Stimulated activated memory B cell treated with anti-CD40 and anti-IgM and Interleukin-4, amounts not matched to agents 10 μg/mL and 1 μg/mL and 100 μg/mL, for 72 hours (primary cell): ENCODE measurements at regions not wholly inside any gene's neighbourhood (a gene's known extent, or its start where the extent isn't known, plus 50 kb on each side); places are given as distances from the start of the nearest gene placed in this dataset.
"Not testable (repeated sequence)": the region's sequence is repeated elsewhere in the genome, so short reads cannot be mapped to it uniquely, and the experiment has no call there.

ENCODE experiments used
- ATAC-seq: fragments of 150-1000 bp; cut with Tn5 transposase; 2 replicates; pipeline ENCODE4 v1.10.0; 2021
- H3K27ac Mint-ChIP-seq: one replicate; pipeline ENCODE4 v1.8.0; 2022; ENCODE audit warnings: mild to moderate bottlenecking, mixed read lengths
- H3K27me3 Mint-ChIP-seq: one replicate; pipeline ENCODE4 v1.8.0; 2022; ENCODE audit warnings: mixed read lengths
- H3K36me3 Mint-ChIP-seq: one replicate; pipeline ENCODE4 v1.8.0; 2022; ENCODE audit warnings: mixed read lengths
- H3K4me1 Mint-ChIP-seq: one replicate; pipeline ENCODE4 v1.8.0; 2022; ENCODE audit warnings: mixed read lengths
- H3K4me3 Mint-ChIP-seq: one replicate; pipeline ENCODE4 v1.8.0; 2022; ENCODE audit warnings: mild to moderate bottlenecking, moderate library complexity, mixed read lengths
- H3K9me3 Mint-ChIP-seq: one replicate; pipeline ENCODE4 v1.8.0; 2022; ENCODE audit warnings: mixed read lengths

DNA sequence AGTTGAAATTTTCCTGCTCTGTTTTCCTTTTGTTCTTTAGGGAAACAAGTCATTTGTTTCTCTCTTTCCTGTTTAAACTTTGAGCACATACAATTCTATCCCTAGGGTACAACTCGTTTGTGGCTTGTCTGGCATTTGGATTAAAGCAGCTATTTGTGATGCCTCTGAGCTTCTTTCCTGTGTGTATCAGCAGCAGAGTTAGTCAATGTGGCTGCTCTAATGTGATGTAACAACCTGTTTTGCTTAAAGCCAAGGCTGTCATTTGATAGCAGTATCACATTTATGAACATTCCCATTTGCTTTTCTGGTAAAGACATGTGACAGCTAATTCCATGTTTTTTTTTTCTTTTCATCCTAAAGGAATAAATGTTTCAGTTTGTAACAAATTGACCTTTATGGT, 314.3 kb upstream of the CHD1 start:
- no peak for ATAC-seq
- Mint-ChIP-seq H3K27ac (no peak overlapping the region), H3K4me1 (no peaks in the 10 kb centered on the region), H3K36me3 (no peaks in the 10 kb centered on the region), H3K27me3 (no peaks in the 10 kb centered on the region), H3K4me3 (no peak overlapping the region), H3K9me3 (peaks cover 6% of the 10 kb centered on the region)

DNA sequence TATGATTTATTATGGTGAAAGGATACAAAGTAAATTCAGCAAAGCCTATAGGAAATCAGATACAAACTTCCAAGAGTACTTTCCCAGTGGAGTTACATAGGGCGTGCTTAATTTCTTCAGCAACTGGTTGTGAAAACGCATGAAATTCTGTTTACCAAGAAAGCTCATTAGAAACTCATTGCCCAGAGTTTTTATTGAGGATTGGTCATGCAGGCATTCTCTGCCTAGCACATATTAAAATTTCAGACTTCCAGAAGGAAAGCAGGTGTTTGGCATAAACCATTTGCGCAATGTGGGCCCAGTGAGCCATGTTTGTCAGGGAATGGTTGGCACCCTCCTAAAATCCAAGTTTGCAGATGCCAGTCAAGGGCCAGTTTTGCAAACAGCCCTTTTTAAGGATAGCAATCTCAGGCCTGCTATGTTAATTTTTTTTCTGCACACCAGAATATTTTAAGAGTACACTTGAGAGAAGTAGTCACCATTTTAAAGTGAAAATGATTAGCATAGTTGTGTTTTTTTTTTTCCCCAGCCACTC, 311.1 kb upstream of the CHD1 start:
- H3K4me3 Mint-ChIP-seq: no peak overlapping the region
- H3K27me3 Mint-ChIP-seq: no peaks in the 10 kb centered on the region
- no peaks in the 10 kb centered on the region for H3K4me1 Mint-ChIP-seq
- ATAC-seq: no peak
- no peak overlapping the region for H3K27ac Mint-ChIP-seq
- peaks cover 9% of the 10 kb centered on the region for H3K9me3 Mint-ChIP-seq
- no peaks in the 10 kb centered on the region for H3K36me3 Mint-ChIP-seq

DNA sequence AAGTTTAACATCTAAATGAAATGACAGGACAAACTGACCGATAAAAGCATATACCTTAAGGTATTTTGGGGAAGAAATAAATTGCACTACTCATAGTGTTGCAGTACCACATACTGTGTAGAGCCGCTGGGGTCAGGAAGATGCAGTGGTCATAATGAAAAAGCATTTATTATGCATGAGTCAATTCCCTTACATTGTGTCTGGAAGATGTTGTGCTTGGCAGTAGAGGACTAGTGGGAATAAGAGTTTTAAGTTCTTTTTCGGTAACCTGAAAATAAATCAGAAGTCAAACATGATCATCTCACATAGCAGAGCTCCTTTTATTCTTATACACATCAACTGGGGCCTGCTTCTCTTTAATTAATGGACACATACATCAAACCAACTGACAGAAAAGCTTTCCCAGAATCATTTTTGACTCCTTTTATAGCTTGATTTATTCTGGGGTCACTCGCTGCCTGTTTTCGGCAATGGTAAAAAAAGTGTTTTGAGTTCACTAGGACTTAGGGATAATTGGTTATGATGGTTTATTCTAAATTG, 262.5 kb upstream of the CHD1 start:
- Mint-ChIP-seq H3K4me3 (no peak overlapping the region), H3K27me3 (no peaks in the 10 kb centered on the region), H3K4me1 (no peaks in the 10 kb centered on the region), H3K9me3 (peaks cover 1% of the 10 kb centered on the region), H3K36me3 (no peaks in the 10 kb centered on the region), H3K27ac (no peak overlapping the region)
- no peak for ATAC-seq

DNA sequence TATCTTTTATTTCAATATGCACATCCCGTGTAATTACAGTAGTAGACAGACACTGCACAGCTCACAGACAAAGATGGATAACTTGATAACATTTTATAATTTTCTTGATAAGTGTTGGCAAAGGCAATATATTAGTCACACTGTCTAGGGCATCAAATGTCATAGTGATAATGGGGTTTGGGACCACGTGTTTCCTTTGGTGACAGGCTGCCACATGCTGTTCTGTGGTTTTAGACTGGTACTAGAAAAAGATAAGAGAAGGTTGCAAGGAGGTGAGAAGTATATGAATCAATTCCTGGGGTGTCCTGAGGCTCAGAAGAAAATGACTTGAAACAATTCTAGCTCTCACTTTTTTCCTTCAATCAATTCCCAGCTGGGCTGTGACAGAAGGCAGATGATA, 258.8 kb upstream of the CHD1 start:
- Mint-ChIP-seq H3K36me3 (no peaks in the 10 kb centered on the region), H3K4me3 (no peak overlapping the region), H3K27me3 (no peaks in the 10 kb centered on the region), H3K9me3 (no peaks in the 10 kb centered on the region), H3K4me1 (no peaks in the 10 kb centered on the region), H3K27ac (no peak overlapping the region)
- no peak for ATAC-seq

DNA sequence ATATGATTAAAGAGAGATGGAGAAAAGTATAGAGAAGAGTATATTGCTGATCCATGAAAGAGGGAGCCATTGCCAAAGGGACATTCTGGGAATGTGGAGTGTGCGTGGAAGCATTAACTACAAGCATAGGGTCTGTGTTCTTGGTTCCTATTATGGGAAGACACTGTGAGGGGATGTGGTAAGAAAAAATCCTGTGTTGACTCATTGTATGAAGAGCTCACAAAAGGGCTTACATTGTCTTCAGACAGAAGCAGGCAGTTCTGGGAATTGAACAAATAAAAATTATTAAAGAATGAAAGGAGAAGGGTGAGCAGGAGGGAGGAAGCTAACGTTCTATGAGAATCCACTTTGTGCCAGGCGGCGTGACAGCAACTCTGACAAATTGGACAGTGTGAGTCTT, 250.4 kb upstream of the CHD1 start:
- H3K4me1 Mint-ChIP-seq: no peaks in the 10 kb centered on the region
- peak; percentile 20 for ATAC-seq
- no peak overlapping the region for H3K4me3 Mint-ChIP-seq
- no peaks in the 10 kb centered on the region for H3K27me3 Mint-ChIP-seq
- no peaks in the 10 kb centered on the region for H3K9me3 Mint-ChIP-seq
- no peak overlapping the region for H3K27ac Mint-ChIP-seq
- no peaks in the 10 kb centered on the region for H3K36me3 Mint-ChIP-seq

DNA sequence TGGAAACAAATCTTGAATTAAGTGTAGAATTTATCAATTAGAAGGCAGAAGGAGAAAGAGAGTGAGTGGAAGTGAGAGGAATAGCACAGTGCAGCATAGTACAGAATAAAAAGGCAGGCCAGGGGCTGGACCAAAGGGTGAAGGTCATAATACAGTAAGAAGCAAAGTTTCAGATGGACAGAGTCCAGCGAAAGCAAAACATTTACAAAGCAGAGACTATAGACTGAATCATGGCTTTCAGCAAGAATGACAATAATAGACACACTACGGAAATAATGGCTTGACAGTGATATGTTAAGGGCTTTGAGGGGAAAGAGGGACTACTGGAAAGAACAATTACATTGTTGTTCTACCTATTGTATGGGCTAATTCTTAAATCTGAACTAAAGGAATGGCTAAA, 249.0 kb upstream of the CHD1 start:
- Mint-ChIP-seq H3K4me1 (no peaks in the 10 kb centered on the region), H3K27ac (no peak overlapping the region), H3K36me3 (no peaks in the 10 kb centered on the region), H3K9me3 (no peaks in the 10 kb centered on the region), H3K4me3 (no peak overlapping the region), H3K27me3 (no peaks in the 10 kb centered on the region)
- no peak for ATAC-seq

DNA sequence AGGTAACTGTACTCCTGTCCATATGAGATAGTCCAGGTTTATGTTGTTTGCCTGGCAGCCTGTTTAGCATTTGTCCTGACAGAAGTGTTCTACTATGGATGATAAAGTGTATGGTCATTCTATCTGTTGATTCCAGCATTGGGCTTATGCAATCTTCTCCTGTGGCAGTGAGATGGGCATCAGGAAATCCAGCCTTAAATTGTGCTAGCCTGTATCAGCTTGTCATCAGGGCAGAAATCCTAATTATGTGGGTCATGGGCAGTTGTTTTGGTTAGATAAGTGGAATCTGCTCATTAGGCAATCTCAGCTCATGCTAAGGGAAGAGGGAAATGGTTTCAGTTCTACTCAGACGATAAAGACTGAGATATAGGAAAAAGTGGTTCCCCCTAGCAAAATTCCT, 247.4 kb upstream of the CHD1 start:
- Mint-ChIP-seq H3K36me3 (no peaks in the 10 kb centered on the region), H3K27me3 (no peaks in the 10 kb centered on the region), H3K27ac (no peak overlapping the region), H3K9me3 (no peaks in the 10 kb centered on the region), H3K4me1 (no peaks in the 10 kb centered on the region), H3K4me3 (no peak overlapping the region)
- no peak for ATAC-seq

DNA sequence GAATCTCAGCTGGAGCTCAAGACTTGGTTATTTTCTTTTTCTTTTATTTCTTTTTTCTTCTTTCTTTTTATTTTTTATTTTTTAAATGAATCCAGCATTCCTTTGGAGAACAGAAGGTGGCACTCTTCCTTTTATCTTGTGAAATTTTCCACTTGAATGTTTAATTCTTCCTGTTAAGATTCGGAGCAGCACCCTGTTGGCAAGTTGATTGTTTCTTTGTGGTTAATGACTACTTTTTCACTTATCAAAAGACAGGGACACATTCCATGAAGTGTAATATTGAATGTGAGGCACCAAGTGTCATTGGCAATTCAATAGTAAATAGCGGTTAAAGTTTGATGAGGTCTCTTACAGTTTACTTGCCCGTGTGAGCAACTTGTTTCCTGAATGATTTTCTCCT, 240.5 kb upstream of the CHD1 start:
- no peak for ATAC-seq
- H3K9me3 Mint-ChIP-seq: peaks cover 6% of the 10 kb centered on the region
- H3K27me3 Mint-ChIP-seq: no peaks in the 10 kb centered on the region
- no peak overlapping the region for H3K27ac Mint-ChIP-seq
- H3K36me3 Mint-ChIP-seq: no peaks in the 10 kb centered on the region
- no peaks in the 10 kb centered on the region for H3K4me1 Mint-ChIP-seq
- no peak overlapping the region for H3K4me3 Mint-ChIP-seq

DNA sequence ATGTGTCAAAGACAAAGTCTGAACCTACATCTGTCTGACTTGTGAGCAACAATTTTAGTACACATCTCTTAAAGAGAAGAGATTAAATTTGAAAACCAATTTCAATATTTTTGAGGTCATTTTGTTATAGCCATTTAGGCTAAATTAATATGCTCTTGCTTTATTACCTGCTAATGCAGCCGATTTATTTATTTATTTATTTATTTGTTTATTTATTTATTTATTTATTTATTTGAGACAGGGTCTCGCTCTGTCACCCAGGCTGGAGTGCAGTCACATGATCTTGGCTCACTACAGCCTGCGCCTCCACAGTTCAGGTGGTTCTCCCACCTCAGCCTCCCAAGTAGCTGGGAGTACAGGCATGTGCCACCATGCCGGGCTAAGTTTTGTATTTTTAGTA, 232.7 kb upstream of the CHD1 start:
- not testable (repeated sequence) for H3K27me3 Mint-ChIP-seq, ATAC-seq, H3K27ac Mint-ChIP-seq, H3K4me3 Mint-ChIP-seq, H3K4me1 Mint-ChIP-seq, H3K36me3 Mint-ChIP-seq, H3K9me3 Mint-ChIP-seq

DNA sequence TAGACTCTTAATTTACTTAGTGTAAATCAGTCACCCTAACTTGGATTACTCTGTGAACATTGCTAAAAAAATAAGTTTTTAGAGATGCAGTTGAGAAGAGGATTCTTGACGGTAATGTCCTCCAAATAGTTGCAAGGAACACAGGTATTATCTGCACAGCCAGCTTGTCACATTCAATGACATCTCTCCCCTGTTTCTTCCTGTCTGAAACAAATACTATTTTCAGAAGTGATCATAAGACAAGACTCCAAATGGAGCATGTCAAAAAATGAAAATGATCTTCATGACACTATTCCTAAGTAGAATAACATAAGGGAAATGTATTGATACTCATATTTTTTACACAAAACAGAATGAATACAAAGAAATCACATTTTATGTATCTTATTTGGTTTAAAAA, 227.9 kb upstream of the CHD1 start:
- H3K36me3 Mint-ChIP-seq: no peaks in the 10 kb centered on the region
- ATAC-seq: no peak
- no peak overlapping the region for H3K4me3 Mint-ChIP-seq
- no peaks in the 10 kb centered on the region for H3K4me1 Mint-ChIP-seq
- no peaks in the 10 kb centered on the region for H3K27me3 Mint-ChIP-seq
- H3K9me3 Mint-ChIP-seq: no peaks in the 10 kb centered on the region
- no peak overlapping the region for H3K27ac Mint-ChIP-seq

DNA sequence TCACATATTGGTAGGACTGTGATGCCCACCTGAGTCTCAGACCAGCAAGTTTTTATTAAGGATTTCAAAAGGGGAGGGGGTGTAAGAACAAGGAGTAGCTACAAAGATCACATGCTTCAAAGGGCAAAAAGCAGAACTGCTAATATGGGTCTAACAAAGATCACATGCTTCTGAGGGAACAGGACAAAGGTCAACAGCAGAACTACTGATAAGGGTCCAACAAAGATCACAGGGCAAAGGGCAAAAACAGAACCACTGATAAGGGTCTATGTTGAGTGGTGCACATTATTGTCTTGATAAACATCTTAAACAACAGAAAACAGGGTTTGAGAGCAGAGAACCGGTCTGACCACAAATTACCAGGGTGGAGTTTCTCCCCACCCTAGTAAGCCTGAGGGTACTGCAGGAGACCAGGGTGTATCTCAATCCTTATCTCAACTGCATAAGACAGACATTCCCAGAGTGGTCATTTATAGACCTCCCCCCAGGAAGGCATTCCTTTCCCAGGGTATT, 214.5 kb upstream of the CHD1 start:
- not testable (repeated sequence) for H3K4me3 Mint-ChIP-seq, ATAC-seq, H3K27ac Mint-ChIP-seq, H3K36me3 Mint-ChIP-seq, H3K27me3 Mint-ChIP-seq, H3K4me1 Mint-ChIP-seq
- peaks cover 15% of the 10 kb centered on the region for H3K9me3 Mint-ChIP-seq

DNA sequence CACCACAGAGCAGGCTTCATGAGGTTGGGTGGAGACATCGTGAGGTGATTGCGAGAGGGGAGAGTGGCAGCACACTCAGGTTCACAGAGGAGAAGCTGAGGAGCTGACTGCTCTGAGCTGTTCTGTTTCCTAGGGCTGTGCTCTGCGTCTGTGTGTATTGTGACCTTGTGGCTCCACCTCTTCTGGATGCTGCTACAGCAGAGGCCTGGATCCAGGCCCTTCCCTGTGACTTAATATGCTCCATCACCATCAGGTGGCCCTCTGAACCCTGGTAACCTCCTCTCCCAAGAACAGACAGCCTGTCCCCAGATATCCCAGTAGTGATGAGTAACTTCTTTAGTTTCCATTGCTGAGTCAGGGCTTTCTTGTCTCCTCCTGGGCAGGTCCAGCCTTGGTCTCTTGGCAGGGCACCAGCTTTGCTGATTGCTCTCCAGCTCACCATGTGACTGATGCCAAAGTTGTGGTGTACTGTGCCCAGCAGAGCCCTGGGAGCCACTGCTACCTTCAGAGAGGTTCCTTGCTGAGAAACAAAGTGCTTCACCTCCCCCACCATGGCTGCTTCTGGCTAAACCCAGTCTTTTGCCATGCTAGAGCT, 212.8 kb upstream of the CHD1 start:
- no peak overlapping the region for H3K4me3 Mint-ChIP-seq
- H3K27me3 Mint-ChIP-seq: peaks cover 14% of the 10 kb centered on the region
- H3K4me1 Mint-ChIP-seq: no peaks in the 10 kb centered on the region
- no peak overlapping the region for H3K27ac Mint-ChIP-seq
- H3K9me3 Mint-ChIP-seq: peaks cover 15% of the 10 kb centered on the region
- ATAC-seq: no peak
- H3K36me3 Mint-ChIP-seq: no peaks in the 10 kb centered on the region

DNA sequence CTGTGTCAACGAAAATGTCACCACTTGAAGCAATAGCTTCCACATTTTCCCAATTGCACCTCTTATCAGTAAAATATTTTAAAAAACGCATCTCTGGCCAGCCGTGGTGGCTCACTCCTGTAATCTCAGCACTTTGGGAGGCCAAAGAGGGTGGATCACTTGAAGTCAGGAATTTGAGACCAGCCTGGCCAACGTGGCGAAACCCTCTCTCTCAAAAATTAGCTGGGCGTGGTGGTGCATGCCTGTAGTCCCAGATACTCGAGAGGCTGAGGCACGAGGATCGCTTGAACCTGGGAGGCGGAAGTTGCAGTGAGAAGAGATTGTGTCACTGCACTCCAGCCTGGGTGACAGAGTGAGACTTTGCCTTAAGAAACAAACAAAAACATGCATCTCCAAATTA, 210.1 kb upstream of the CHD1 start:
- no peaks in the 10 kb centered on the region for H3K4me1 Mint-ChIP-seq
- peaks cover 12% of the 10 kb centered on the region for H3K9me3 Mint-ChIP-seq
- no peaks in the 10 kb centered on the region for H3K36me3 Mint-ChIP-seq
- peaks cover 15% of the 10 kb centered on the region for H3K27me3 Mint-ChIP-seq
- H3K4me3 Mint-ChIP-seq: no peak overlapping the region
- no peak for ATAC-seq
- no peak overlapping the region for H3K27ac Mint-ChIP-seq

DNA sequence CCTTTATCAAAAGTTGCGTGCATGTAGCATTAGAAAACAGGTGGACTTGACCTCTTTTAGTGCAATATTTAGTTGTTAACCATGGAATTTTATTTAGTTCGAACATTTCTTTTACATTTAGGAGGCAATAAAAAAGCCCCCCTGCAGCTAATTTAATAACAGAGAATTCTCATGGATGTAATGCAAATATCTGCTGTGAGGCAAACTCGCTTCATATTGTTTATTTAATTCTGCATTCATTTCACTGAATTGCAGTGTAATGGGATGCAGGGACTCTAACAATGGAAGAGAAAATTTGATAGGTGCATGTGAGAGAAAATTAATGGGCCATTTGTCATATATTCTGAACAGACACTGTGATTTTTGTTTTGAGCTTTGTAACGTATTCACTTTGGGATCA, 205.1 kb upstream of the CHD1 start:
- Mint-ChIP-seq H3K27me3 (peaks cover 15% of the 10 kb centered on the region), H3K4me1 (no peaks in the 10 kb centered on the region), H3K4me3 (no peak overlapping the region), H3K27ac (no peak overlapping the region), H3K9me3 (no peaks in the 10 kb centered on the region), H3K36me3 (no peaks in the 10 kb centered on the region)
- no peak for ATAC-seq

DNA sequence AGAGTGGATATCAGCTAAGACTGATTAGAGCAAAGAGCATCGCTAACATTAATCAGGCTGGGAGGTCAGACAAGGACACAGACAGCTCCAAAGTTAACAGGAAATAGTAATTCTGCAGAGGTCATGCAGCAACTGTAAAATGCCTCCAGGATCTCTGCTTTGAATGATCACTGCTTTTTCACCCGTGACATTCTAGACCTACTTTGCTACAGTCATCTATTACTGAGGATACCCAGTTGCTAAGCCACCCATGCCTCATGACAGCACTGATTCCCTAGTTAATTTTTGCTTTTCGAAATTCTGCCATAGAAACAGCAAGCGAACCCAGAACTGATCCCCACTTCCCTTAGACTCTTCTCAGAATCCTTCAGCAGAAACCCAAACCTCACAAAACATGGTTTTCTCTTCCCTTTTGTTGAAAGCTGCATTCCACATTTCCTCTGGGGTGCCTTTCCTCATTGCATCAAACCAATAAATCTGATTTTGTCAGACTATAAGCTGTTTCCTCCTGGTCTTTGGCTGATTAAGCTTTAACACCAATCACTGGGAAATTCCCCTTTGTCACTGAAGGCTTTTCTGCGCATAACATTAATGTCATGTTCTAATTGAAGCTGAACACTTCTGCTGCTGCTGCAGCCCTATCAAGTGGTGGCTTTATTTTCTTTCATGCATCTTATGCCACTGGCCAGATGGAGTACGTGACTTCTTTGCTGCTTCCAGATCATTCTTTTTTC, 201.1 kb upstream of the CHD1 start:
- no peaks in the 10 kb centered on the region for H3K9me3 Mint-ChIP-seq
- no peak overlapping the region for H3K27ac Mint-ChIP-seq
- H3K36me3 Mint-ChIP-seq: no peaks in the 10 kb centered on the region
- H3K27me3 Mint-ChIP-seq: no peaks in the 10 kb centered on the region
- no peak overlapping the region for H3K4me3 Mint-ChIP-seq
- no peak for ATAC-seq
- no peaks in the 10 kb centered on the region for H3K4me1 Mint-ChIP-seq

DNA sequence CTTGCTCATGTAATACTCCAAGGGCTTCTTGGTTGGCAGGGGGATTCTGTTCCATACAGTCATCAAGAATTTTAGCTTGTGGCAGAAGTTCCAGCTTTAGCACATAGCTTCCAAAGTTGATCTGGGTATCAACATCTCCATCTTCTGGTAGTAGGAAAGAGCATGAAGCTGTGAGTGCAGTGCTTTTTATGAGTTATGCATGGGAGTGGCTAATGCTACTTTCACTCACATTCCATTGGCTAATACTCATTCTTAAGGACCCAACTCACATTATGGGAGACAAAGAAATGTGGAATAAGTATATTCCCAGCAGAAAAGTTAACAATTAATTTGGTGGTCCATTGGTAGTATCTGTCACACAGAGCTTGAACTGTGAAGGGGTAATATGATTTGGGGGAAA, 194.2 kb upstream of the CHD1 start:
- H3K4me3 Mint-ChIP-seq: no peak overlapping the region
- no peaks in the 10 kb centered on the region for H3K36me3 Mint-ChIP-seq

More for the DNA sequence above, 194.2 kb upstream of the CHD1 start:
- H3K9me3 Mint-ChIP-seq: no peaks in the 10 kb centered on the region
- no peak overlapping the region for H3K27ac Mint-ChIP-seq
- ATAC-seq: no peak
- no peaks in the 10 kb centered on the region for H3K4me1 Mint-ChIP-seq
- H3K27me3 Mint-ChIP-seq: no peaks in the 10 kb centered on the region
